HG03045 (cell line): ENCODE measurements at regions not wholly inside any gene's neighbourhood (a gene's known extent, or its start where the extent isn't known, plus 50 kb on each side); places are given as distances from the start of the nearest gene placed in this dataset.

Experiments
- ATAC-seq: cut with Tn5 transposase; IDR thresholded peaks from one replicate; pipeline ENCODE4 v1.9.1; 2021; ENCODE audit warnings: mild to moderate bottlenecking, moderate library complexity; ENCODE audit not compliant: unreplicated experiment

- no peak for ATAC-seq
These were observed 185.5 kb upstream of the C1orf174 start for GRCh38 chr1:4085546-4085945.

- no peak for ATAC-seq
These were observed 186.2 kb upstream of the C1orf174 start for GRCh38 chr1:4086085-4086850.

GRCh38 chr1:4086921-4087320 lies 186.8 kb upstream of the C1orf174 start:
- no peak for ATAC-seq

DNA sequence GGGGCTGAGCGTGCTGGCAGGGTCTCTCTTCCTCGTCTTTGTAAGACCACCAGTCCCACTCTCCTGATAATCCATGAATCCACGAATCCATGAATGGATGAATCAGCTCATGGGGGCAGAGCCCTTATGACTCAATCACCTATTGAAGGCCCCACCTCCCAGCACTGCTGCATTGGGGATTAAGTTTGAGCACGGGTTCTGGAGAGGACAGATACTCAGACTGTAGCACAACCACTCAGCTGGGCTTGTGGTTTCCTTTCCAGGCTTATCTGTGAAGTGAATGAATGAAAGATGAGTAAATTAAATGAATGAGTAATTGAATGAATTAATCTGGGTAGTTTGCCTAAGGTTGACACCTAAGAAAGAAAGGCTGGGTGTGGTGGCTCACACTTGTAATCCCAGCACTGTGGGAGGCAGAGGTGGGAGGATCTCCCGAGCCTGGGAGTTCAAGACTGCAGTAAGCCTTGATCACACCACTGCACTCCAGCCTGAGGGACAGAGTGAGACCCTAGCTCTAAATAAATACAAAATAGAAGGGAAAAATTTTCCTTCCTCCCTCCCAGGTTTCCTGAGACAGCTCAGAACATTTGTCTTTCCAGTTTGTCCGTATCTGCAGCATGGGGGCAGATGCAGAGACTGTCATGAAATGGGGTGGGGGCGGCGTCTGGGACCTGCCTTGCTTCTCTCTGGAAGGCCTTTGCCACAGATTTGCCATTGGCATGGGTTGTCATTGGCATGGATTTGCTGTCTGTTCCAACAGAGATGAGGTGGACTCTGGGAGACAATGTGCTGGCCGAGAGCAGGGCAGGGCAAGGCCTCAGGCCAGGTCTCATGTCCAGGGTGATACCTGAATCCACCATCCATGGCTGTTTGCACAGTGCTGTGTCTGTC lies 187.7 kb upstream of the C1orf174 start:
- no peak for ATAC-seq

GRCh38 chr1:4088676-4089075 lies 188.6 kb upstream of the C1orf174 start:
- no peak for ATAC-seq

GRCh38 chr1:4089421-4090175 lies 189.5 kb upstream of the C1orf174 start:
- ATAC-seq = no peak

DNA sequence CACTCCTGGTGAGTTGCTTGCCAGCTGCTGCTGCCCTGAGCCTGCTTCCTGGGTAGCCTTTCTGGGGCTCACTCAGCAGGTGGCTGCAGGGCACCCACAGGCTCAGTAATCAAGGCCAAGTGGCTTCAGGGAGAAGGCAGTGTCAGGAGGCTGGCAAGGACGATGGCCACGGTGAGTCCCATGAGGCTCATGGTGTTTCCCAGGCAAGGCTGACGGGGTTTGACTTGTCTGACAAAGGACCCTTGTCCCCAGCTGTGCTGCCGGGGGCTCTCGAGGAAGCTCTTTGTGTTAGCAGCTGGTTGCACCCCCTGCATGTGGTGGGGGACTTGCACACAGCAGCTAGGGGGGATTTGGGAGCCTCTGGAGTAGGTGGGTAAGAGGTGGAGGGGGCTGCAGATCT lies 190.5 kb upstream of the C1orf174 start:
- no peak for ATAC-seq

DNA sequence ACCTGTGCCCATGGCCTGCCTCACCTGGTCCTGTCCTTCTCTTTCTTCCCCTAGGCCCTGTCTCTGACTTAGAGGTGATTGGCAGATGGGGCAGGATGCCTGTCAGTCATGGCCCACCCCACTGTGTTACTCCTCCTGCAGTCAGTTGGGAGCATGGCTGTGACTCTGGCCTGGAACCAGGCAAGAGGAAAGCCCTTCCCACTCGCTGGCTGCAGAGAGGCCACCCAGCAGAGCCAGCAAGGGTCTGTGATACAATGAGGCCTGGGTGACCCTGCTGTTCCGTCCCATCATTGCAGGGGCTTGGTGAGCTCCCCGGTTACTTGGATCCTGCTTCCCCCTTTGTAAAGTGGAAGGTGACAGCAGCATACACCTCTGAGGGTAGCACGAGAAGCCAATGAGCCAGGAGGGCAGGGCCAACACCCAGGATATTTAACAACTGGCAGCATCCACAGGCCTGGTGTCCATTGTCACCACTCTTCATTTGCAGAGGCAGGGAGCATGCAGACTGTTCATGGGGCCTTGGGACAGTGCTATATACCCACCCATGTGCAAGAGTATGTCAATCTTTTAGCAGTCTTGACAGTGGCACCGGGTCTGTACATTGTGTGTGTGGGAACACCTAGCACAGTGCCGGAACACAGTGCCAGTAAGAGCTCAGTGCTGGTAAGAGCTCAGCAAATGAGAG lies 191.0 kb upstream of the C1orf174 start:
- no peak for ATAC-seq

DNA sequence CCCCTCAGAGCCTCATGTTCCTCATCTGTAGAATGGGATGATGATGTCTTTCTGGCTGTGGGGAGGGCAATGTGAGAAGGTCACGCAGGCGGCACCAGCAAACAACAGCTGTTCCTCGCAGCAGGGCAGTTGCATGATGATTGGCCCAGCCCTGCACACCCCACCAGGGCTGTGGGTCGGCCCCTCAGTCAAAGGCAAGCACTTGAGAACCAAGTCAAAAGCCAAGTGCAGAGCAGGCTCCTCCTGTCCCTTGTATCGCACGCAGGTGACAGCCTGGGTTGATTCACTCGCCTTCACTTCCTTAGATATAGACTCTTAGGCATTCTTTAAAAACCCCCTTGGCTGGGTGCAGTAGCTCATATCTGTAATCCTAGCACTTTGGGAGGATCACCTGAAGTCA lies 191.9 kb upstream of the C1orf174 start:
- no peak for ATAC-seq

GRCh38 chr1:4093856-4094565 lies 193.9 kb upstream of the C1orf174 start:
- ATAC-seq = no peak

- no peak for ATAC-seq
These were observed 195.4 kb upstream of the C1orf174 start for GRCh38 chr1:4095433-4095971.

GRCh38 chr1:4101459-4102161 lies 201.5 kb upstream of the C1orf174 start:
- ATAC-seq = no peak

GRCh38 chr1:4105300-4105880 lies 205.3 kb upstream of the C1orf174 start:
- ATAC-seq = no peak

- ATAC-seq = no peak
These were observed 206.7 kb upstream of the C1orf174 start for GRCh38 chr1:4106731-4107130.

DNA sequence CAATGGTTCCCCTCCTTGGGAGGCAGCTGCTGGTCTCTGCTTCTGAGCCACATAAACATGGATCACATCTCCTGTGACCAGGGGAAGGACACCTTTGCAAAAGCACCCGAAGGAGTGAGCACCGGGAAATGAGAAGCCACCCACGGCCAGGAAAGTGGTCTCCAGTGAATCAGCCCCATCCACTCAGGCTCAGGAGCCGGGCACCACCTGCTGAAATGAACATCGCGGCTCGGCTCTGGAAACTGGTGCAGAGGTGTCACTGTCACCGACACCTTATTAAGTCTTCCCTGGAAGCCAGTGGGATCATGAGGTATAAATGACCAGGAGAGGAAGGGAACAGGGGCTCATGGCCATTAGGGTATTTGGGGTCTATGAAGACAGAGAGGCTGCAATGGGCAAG lies 207.2 kb upstream of the C1orf174 start:
- no peak for ATAC-seq

DNA sequence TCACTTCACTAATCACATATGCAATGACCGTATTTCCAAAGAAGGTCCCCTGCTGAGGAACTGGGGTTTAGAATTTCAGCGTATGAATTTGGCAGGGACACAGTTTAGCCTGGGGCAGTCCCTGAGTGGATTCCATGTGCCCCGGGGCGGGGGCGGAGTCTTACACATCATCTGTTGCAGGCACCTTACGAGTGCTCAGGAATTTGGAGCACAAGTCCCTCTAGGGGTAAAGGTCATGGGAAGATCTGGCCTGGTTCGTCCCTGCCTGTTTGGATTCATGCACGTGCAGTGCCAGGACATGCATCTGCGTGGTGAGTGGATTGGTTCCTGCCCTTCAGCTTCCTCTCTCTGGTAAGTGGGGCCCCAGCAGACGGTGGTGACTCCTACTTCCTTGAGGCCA lies 208.3 kb upstream of the C1orf174 start:
- no peak for ATAC-seq

- ATAC-seq = no peak
These were observed 208.9 kb upstream of the C1orf174 start for GRCh38 chr1:4108758-4109627.

DNA sequence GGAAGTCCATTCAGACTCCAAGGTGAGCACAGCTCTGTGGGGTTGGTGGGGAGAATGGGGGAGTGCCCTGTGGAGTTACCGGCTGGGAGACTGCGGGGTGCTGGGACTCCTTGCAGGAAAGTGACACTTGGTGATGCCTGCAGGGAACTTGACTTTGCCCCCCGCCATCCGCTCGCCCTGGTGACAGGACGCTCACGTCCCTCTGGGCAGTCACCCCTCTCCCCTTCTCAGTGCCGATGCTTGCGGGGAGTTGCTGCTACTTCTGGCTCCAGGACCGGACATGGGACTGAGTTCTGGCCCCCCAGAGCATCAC lies 209.5 kb upstream of the C1orf174 start:
- ATAC-seq = no peak
